Hepatocyte (in vitro differentiated cells): ENCODE measurements at regions not wholly inside any gene's neighbourhood (a gene's known extent, or its start where the extent isn't known, plus 50 kb on each side); places are given as distances from the start of the nearest gene placed in this dataset.

Experiments
- DNase-seq: peaks from one replicate; pipeline ENCODE4 v3.0.0-alpha.2; 2016; ENCODE audit warnings: low spot score
- H2AFZ ChIP-seq: fragments of 200-600 bp; sonication (generic); 2 replicates; pipeline ENCODE4 v1.6.0; 2016; ENCODE audit warnings: antibody characterized with exemption, mild to moderate bottlenecking
- H3K27ac ChIP-seq: fragments of 200-600 bp; sonication (generic); 2 replicates; pipeline ENCODE4 v1.5.1; 2016; ENCODE audit warnings: mild to moderate bottlenecking
- H3K27me3 ChIP-seq: fragments of 200-600 bp; sonication (generic); 2 replicates; pipeline ENCODE4 v1.6.1; 2016
- H3K36me3 ChIP-seq: fragments of 200-600 bp; sonication (generic); replicated peaks from 2 replicates; pipeline ENCODE4 v1.5.1; 2016; ENCODE audit warnings: low read depth; ENCODE audit not compliant: insufficient read depth
- H3K4me1 ChIP-seq: fragments of 200-600 bp; sonication (generic); 2 replicates; pipeline ENCODE4 v1.5.1; 2016; ENCODE audit warnings: mild to moderate bottlenecking, moderate library complexity; ENCODE audit not compliant: insufficient read depth
- H3K4me2 ChIP-seq: fragments of 200-600 bp; sonication (generic); 2 replicates; pipeline ENCODE4 v1.6.0; 2016
- H3K4me3 ChIP-seq: fragments of 200-600 bp; sonication (generic); 2 replicates; pipeline ENCODE4 v1.5.1; 2016; ENCODE audit warnings: mild to moderate bottlenecking
- H3K79me2 ChIP-seq: fragments of 200-600 bp; sonication (generic); 2 replicates; pipeline ENCODE4 v1.6.0; 2017; ENCODE audit warnings: mild to moderate bottlenecking
- H3K9me2 ChIP-seq: fragments of 200-600 bp; sonication (generic); replicated peaks from 2 replicates; pipeline ENCODE4 v1.6.0; 2017; ENCODE audit warnings: mild to moderate bottlenecking; ENCODE audit not compliant: insufficient read depth
- H3K9me3 ChIP-seq: fragments of 200-600 bp; sonication (generic); 2 replicates; pipeline ENCODE4 v1.5.1; 2016; ENCODE audit warnings: low read depth, mild to moderate bottlenecking
- H4K20me1 ChIP-seq: fragments of 200-600 bp; sonication (generic); 2 replicates; pipeline ENCODE4 v1.6.0; 2016; ENCODE audit warnings: mild to moderate bottlenecking; ENCODE audit not compliant: insufficient read depth, poor library complexity, severe bottlenecking
- EZH2 ChIP-seq: fragments of 200-600 bp; sonication (generic); IDR thresholded peaks from 2 replicates; pipeline ENCODE4 v1.6.1; 2016; ENCODE audit warnings: antibody characterized with exemption, mild to moderate bottlenecking, borderline replicate concordance
- EZH2phosphoT487 ChIP-seq: fragments of 200-600 bp; sonication (generic); IDR thresholded peaks from one replicate; pipeline ENCODE4 v1.6.1; 2018; ENCODE audit warnings: antibody characterized with exemption, mild to moderate bottlenecking, low read depth, moderate library complexity; ENCODE audit not compliant: unreplicated experiment, severe bottlenecking
- WGBS: methylation state at CpG from one replicate; pipeline ENCODE4 v1.1.6; 2016; ENCODE audit warnings: low lambda C conversion rate; ENCODE audit errors: missing lambda C conversion rate; 5-methylcytosine and 5-hydroxymethylcytosine counted together
- TF ChIP-seq, protein P1 (sequence below): fragments of 200-600 bp; sonication (generic); IDR thresholded peaks from 2 replicates; pipeline ENCODE4 v1.5.1; 2016; ENCODE audit warnings: antibody characterized with exemption, mild to moderate bottlenecking; ENCODE audit not compliant: poor library complexity

DNA sequence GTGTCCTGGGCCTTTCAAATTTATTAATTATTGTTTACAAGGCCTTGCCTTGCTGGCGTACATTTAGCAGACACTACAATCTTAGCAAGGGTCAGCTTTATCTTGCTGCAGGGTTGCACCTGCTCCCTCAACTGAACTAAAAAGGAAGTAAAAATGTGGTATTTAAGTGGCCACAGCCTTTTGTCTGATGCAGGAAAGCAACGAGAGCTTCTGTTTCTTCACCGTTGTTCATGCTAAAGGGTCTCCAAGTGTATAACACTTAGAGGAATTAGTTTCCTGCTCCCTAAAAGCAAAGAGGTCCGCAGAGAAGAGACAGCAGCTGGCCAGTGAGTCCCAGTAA is 62.8 kb upstream of the EGLN3 start:
- Histone ChIP-seq H2AFZ (no peak overlapping the region), H3K4me2 (no peak overlapping the region), H3K4me1 (no peaks in the 10 kb centered on the region), H3K27ac (no peak overlapping the region), H3K4me3 (no peak overlapping the region), H4K20me1 (no peaks in the 10 kb centered on the region), H3K36me3 (no peaks in the 10 kb centered on the region), H3K9me2 (no peaks in the 10 kb centered on the region), H3K79me2 (no peaks in the 10 kb centered on the region), H3K27me3 (no peaks in the 10 kb centered on the region), H3K9me3 (no peaks in the 10 kb centered on the region)
- no peak for DNase-seq
- WGBS, result 86% methylated on average over 4 of the region's 4 CpGs
- TF ChIP-seq, protein P1, sequence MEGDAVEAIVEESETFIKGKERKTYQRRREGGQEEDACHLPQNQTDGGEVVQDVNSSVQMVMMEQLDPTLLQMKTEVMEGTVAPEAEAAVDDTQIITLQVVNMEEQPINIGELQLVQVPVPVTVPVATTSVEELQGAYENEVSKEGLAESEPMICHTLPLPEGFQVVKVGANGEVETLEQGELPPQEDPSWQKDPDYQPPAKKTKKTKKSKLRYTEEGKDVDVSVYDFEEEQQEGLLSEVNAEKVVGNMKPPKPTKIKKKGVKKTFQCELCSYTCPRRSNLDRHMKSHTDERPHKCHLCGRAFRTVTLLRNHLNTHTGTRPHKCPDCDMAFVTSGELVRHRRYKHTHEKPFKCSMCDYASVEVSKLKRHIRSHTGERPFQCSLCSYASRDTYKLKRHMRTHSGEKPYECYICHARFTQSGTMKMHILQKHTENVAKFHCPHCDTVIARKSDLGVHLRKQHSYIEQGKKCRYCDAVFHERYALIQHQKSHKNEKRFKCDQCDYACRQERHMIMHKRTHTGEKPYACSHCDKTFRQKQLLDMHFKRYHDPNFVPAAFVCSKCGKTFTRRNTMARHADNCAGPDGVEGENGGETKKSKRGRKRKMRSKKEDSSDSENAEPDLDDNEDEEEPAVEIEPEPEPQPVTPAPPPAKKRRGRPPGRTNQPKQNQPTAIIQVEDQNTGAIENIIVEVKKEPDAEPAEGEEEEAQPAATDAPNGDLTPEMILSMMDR, result no peak
- TF ChIP-seq EZH2phosphoT487, result no peak
- TF ChIP-seq EZH2, result no peak

DNA sequence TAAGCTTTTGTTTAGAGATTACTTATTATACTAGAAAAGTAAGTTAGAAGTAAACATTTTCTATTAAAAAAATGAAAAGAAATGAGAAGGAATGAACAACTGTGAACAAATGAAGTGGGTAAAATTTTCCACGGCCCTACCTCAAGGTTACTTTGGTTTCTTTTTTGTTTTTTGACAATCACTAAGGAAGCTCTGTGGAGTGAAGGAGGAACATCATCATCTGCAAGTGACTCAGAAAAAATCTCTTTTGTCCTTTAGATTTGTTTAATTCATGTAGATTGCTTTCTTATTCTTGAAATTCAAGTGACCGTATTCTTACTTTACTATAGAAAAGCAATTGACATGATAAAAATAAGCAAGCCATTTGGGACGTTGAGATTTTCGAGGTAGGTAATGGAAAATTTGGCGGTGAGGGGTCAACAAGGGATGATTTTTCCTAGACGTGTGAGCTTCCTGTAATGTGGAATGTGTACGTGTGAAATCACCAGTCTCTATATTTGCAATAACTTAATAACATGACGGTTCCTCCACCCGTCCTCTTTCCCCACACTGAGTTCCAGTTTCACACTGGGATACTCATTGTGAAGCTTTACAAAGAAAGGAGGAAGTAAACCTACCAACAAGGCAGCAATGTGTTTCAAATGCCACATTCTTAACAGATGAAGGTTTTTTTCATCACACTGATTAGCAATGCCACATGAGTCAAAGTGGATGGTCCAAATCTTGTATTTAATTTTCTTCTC is 62.3 kb upstream of the EGLN3 start:
- Histone ChIP-seq H2AFZ (no peak overlapping the region), H4K20me1 (no peaks in the 10 kb centered on the region), H3K27ac (no peak overlapping the region), H3K9me3 (no peaks in the 10 kb centered on the region), H3K36me3 (no peaks in the 10 kb centered on the region), H3K9me2 (no peaks in the 10 kb centered on the region), H3K79me2 (no peaks in the 10 kb centered on the region), H3K4me2 (no peak overlapping the region), H3K4me1 (no peaks in the 10 kb centered on the region), H3K27me3 (no peaks in the 10 kb centered on the region), H3K4me3 (no peak overlapping the region)
- WGBS, result 77% methylated on average over 9 of the region's 9 CpGs
- TF ChIP-seq EZH2phosphoT487 (no peak), EZH2 (no peak)
- TF ChIP-seq, protein P1, result no peak
- DNase-seq, result no peak

DNA sequence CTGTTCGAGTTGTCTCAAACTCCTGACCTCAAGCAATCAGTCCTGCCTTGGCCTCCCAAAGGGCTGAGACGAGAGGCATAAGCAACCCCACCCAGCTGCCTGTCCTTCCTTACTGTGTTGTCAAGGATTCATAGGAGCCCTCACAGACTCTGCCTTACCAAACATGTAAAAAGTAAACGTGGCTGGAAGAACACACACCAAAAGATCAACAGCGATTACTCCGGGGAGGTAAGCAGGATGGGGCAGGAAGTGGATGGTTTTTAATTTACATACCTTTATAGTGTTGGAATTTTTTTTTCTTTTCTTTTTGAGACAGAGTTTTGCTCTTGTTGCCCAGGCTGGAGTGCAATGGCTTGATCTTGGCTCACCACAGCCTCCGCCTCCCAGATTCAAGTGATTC is 61.5 kb upstream of the EGLN3 start:
- no peaks in the 10 kb centered on the region for H4K20me1 ChIP-seq
- no peaks in the 10 kb centered on the region for H3K79me2 ChIP-seq
- H3K9me3 ChIP-seq, result no peaks in the 10 kb centered on the region
- H3K27ac ChIP-seq, result no peak overlapping the region
- 79% methylated on average over 6 of the region's 6 CpGs for WGBS
- no peak overlapping the region for H3K4me3 ChIP-seq
- no peak overlapping the region for H3K4me2 ChIP-seq
- DNase-seq, result no peak
- no peak overlapping the region for H2AFZ ChIP-seq
- H3K4me1 ChIP-seq, result no peaks in the 10 kb centered on the region
- H3K9me2 ChIP-seq, result no peaks in the 10 kb centered on the region
- H3K27me3 ChIP-seq, result no peaks in the 10 kb centered on the region
- no peaks in the 10 kb centered on the region for H3K36me3 ChIP-seq
- TF ChIP-seq EZH2phosphoT487 (no peak), EZH2 (no peak)
- TF ChIP-seq, protein P1, result no peak

DNA sequence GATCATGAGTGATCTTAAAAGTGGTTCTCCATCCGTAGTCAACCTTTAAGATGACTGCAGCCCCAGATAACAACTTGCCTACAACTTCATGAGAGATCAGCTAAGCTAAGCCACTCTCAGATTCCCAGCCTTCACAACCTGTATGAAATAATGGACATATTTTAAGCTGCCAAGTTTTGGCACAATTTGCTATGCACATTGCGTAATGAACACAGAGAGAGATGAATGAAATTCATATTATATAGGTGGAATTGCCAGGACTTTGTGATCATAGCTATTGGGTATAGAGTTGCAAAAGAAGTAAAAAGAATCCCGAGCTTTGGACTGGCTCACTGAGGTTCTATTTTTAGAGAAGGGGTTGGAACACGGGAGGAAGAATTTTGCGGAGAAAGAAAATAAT is 59.1 kb upstream of the EGLN3 start:
- H3K27me3 ChIP-seq, result no peaks in the 10 kb centered on the region
- H3K9me3 ChIP-seq, result no peaks in the 10 kb centered on the region
- no peaks in the 10 kb centered on the region for H3K9me2 ChIP-seq
- H3K4me2 ChIP-seq, result no peak overlapping the region
- H2AFZ ChIP-seq, result no peak overlapping the region
- no peaks in the 10 kb centered on the region for H3K79me2 ChIP-seq
- H3K27ac ChIP-seq, result no peak overlapping the region
- H3K4me1 ChIP-seq, result no peaks in the 10 kb centered on the region
- no peak for DNase-seq
- TF ChIP-seq EZH2phosphoT487 (no peak), EZH2 (no peak)
- TF ChIP-seq, protein P1, result no peak
- H3K36me3 ChIP-seq, result no peaks in the 10 kb centered on the region
- H3K4me3 ChIP-seq, result no peak overlapping the region
- 97% methylated on average over 5 of the region's 5 CpGs for WGBS
- H4K20me1 ChIP-seq, result no peaks in the 10 kb centered on the region
